Right lobe of liver (tissue), 4 donors: ENCODE measurements at regions not wholly inside any gene's neighbourhood (a gene's known extent, or its start where the extent isn't known, plus 50 kb on each side); places are given as distances from the start of the nearest gene placed in this dataset.

ENCODE experiments used
- POLR2A ChIP-seq: fragments of 450-650 bp; IDR thresholded peaks from one replicate; pipeline ENCODE4 v1.6.1; 2017; ENCODE audit warnings: antibody characterized with exemption, mild to moderate bottlenecking
- TF ChIP-seq, protein P1 (sequence below), 4 donors: fragments of 200-600 bp in 3 of 4; fragments of 450-650 bp in 1 of 4; IDR thresholded peaks; one replicate each; pipeline versions ENCODE4 v1.5.1 to v1.8.0; 2016 to 2022; ENCODE audit warnings: antibody characterized with exemption in 4 of 4, mild to moderate bottlenecking in 2 of 4
- donor health status: DM: no; HTN: no; CAD: no.
- donor health status: DM: no; HTN: no; CAD: no.
- donor health status: DM: no; HTN: yes; CAD: no.

DNA sequence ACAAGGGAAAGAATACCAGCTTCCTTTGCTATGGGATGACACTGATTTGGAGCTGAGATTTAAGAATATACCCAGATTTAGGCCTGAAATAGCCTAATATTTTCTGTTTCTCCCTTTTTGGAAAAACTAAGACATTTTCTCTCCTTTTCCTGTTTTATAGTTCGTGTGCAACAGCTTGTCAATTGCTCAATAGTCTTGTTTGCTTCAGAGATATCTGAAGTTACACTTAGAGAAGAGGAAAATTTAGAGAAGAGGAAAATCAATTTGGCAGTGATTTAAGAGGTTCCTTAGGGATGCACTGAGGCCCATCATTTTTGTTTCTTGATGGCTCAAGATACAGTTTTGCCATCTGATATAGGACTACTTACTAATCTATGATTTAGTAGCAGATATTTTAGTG lies 398.6 kb downstream of the RFPL4B start:
- TF ChIP-seq, protein P1, sequence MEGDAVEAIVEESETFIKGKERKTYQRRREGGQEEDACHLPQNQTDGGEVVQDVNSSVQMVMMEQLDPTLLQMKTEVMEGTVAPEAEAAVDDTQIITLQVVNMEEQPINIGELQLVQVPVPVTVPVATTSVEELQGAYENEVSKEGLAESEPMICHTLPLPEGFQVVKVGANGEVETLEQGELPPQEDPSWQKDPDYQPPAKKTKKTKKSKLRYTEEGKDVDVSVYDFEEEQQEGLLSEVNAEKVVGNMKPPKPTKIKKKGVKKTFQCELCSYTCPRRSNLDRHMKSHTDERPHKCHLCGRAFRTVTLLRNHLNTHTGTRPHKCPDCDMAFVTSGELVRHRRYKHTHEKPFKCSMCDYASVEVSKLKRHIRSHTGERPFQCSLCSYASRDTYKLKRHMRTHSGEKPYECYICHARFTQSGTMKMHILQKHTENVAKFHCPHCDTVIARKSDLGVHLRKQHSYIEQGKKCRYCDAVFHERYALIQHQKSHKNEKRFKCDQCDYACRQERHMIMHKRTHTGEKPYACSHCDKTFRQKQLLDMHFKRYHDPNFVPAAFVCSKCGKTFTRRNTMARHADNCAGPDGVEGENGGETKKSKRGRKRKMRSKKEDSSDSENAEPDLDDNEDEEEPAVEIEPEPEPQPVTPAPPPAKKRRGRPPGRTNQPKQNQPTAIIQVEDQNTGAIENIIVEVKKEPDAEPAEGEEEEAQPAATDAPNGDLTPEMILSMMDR (IDR thresholded peaks at IDR 0.05) = no peak
- no peak for TF ChIP-seq POLR2A
